A549 (cell line): ENCODE measurements at regions not wholly inside any gene's neighbourhood (a gene's known extent, or its start where the extent isn't known, plus 50 kb on each side); places are given as distances from the start of the nearest gene placed in this dataset.
"Not testable (repeated sequence)": the region's sequence is repeated elsewhere in the genome, so short reads cannot be mapped to it uniquely, and the experiment has no call there.

ENCODE experiments used
- ATAC-seq, 2 experiments: fragments of 200-7000 bp in 1 of 2; fragments of >200 bp in 1 of 2; cut with Nextera tagmentation in 1 of 2; cut with Tn5 transposase in 1 of 2; 3 replicates each; pipeline versions ENCODE4 v1.8.0 to v1.9.1; 2018 to 2020; ENCODE audit warnings: mild to moderate bottlenecking in 1 of 2, moderate library complexity in 1 of 2
- CTCF ChIA-PET: fragments of 300-600 bp; sonication (Branson Sonifier 250); formaldehyde crosslinking; extraction: SDS; loops from one replicate; lab custom pipeline; 2021; ENCODE audit warnings: antibody characterized with exemption, inconsistent platforms; lab: Yijun Ruan, JAX
- POLR2A ChIA-PET: fragments of 350-600 bp; formaldehyde crosslinking; extraction: SDS; loops from one replicate; lab custom pipeline; 2021; ENCODE audit warnings: antibody characterized with exemption, inconsistent platforms; lab: Yijun Ruan, JAX
- DNase-seq, 2 experiments: peaks; one replicate each; pipeline versions ENCODE4 v3.0.0 to v3.0.0-alpha.2; 2011 to 2016; ENCODE audit warnings: low read depth in 1 of 2, low spot score in 1 of 2
- FAIRE-seq: peaks from 2 replicates; lab custom pipeline; 2011; peaks lifted over from hg19 to GRCh38; lab: Jason Lieb, UNC
- H3K27ac ChIP-seq, 2 experiments: fragments of >200 bp; sonication (Bioruptor Twin); formaldehyde crosslinking; 3 replicates each; pipeline ENCODE4 v1.5.1; 2016 to 2017
- H3K4me1 ChIP-seq: fragments of >200 bp; sonication (Bioruptor Twin); formaldehyde crosslinking; 3 replicates; pipeline ENCODE4 v1.6.1; 2016
- H3K4me2 ChIP-seq: fragments of >200 bp; sonication (Bioruptor Twin); formaldehyde crosslinking; 3 replicates; pipeline ENCODE4 v1.6.1; 2016
- H3K4me3 ChIP-seq: fragments of >200 bp; sonication (Bioruptor Twin); formaldehyde crosslinking; 3 replicates; pipeline ENCODE4 v1.5.1; 2016
- H3K9me3 ChIP-seq: fragments of >200 bp; sonication (Bioruptor Twin); formaldehyde crosslinking; 3 replicates; pipeline ENCODE4 v1.6.1; 2016
- BHLHE40 ChIP-seq: IDR thresholded peaks from 2 replicates; pipeline ENCODE4 v1.6.1; 2012; ENCODE audit warnings: low read depth, low read length, inconsistent platforms
- CEBPB ChIP-seq, 2 experiments: fragments of >200 bp in 1 of 2; sonication (Bioruptor Twin) in 1 of 2; formaldehyde crosslinking in 1 of 2; IDR thresholded peaks; 2 replicates each; pipeline ENCODE4 v1.6.1; 2012 to 2016
- CHD4 ChIP-seq: fragments of 200-600 bp; sonication (generic); IDR thresholded peaks from 2 replicates; pipeline ENCODE4 v1.6.1; 2016; ENCODE audit warnings: antibody characterized with exemption, mild to moderate bottlenecking, borderline replicate concordance
- EHF ChIP-seq: fragments of 250-450 bp; sonication (Bioruptor Pico); IDR thresholded peaks from 2 replicates; pipeline ENCODE4 v1.5.0; 2020; ENCODE audit warnings: mild to moderate bottlenecking
- EHMT2 ChIP-seq: fragments of 200-600 bp; sonication (generic); IDR thresholded peaks from 2 replicates; pipeline ENCODE4 v1.6.1; 2016; ENCODE audit warnings: antibody characterized with exemption, low read depth, mild to moderate bottlenecking, moderate library complexity
- EP300 ChIP-seq, 2 experiments: fragments of >200 bp; sonication (Bioruptor Twin); formaldehyde crosslinking; IDR thresholded peaks; 2 replicates in 1 of 2; 3 replicates in 1 of 2; pipeline ENCODE4 v1.6.1; 2016 to 2017
- FOSB ChIP-seq: fragments of 250-450 bp; sonication (Bioruptor Pico); IDR thresholded peaks from 2 replicates; pipeline ENCODE4 v1.5.0; 2020; ENCODE audit warnings: mild to moderate bottlenecking, moderate library complexity
- FOSL2 ChIP-seq, 2 experiments: fragments of 450-650 bp in 1 of 2; fragments of >200 bp in 1 of 2; sonication (Bioruptor Twin) in 1 of 2; formaldehyde crosslinking; IDR thresholded peaks; 2 replicates each; pipeline versions ENCODE4 v1.5.0 to v1.6.1; 2016 to 2020; ENCODE audit warnings: mild to moderate bottlenecking in 1 of 2, moderate library complexity in 1 of 2
- GATA3 ChIP-seq: IDR thresholded peaks from 2 replicates; pipeline ENCODE4 v1.6.1; 2012; ENCODE audit warnings: borderline replicate concordance
- HDAC2 ChIP-seq: fragments of 200-600 bp; sonication (generic); IDR thresholded peaks from 2 replicates; pipeline ENCODE4 v1.6.1; 2016
- HOXB13 ChIP-seq: fragments of 250-450 bp; sonication (Bioruptor Pico); IDR thresholded peaks from 2 replicates; pipeline ENCODE4 v1.5.0; 2020; ENCODE audit warnings: low read depth, mild to moderate bottlenecking, moderate library complexity
- JUN ChIP-seq, 2 experiments: fragments of >200 bp; sonication (Bioruptor Twin); formaldehyde crosslinking; IDR thresholded peaks; 2 replicates in 1 of 2; 3 replicates in 1 of 2; pipeline ENCODE4 v1.6.1; 2016 to 2017
- JUNB ChIP-seq: fragments of >200 bp; sonication (Bioruptor Twin); formaldehyde crosslinking; IDR thresholded peaks from 2 replicates; pipeline ENCODE4 v1.6.1; 2016
- MAFK ChIP-seq: fragments of 450-650 bp; IDR thresholded peaks from 2 replicates; pipeline ENCODE4 v1.6.1; 2014; ENCODE audit not compliant: partially characterized antibody
- NPAS2 ChIP-seq: fragments of 250-450 bp; sonication (Bioruptor Pico); IDR thresholded peaks from 2 replicates; pipeline ENCODE4 v1.8.0; 2022; ENCODE audit warnings: mild to moderate bottlenecking, moderate library complexity, borderline replicate concordance
- PHF8 ChIP-seq: fragments of 200-600 bp; sonication (generic); IDR thresholded peaks from 2 replicates; pipeline ENCODE4 v1.6.1; 2016; ENCODE audit warnings: low read depth, mild to moderate bottlenecking, antibody characterized with exemption, moderate library complexity, borderline replicate concordance
- POLR2A ChIP-seq: IDR thresholded peaks from 2 replicates; pipeline ENCODE4 v1.6.1; 2012; ENCODE audit warnings: mild to moderate bottlenecking, low read length
- RAD21 ChIP-seq, 2 experiments: fragments of >200 bp in 1 of 2; sonication (Bioruptor Twin) in 1 of 2; formaldehyde crosslinking in 1 of 2; IDR thresholded peaks in 1 of 2; conservative IDR thresholded peaks in 1 of 2; 2 replicates in 1 of 2; 3 replicates in 1 of 2; pipeline ENCODE4 v1.6.1; 2012 to 2018; ENCODE audit warnings: inconsistent platforms in 1 of 2
- SMC3 ChIP-seq: fragments of >200 bp; sonication (Bioruptor Twin); formaldehyde crosslinking; IDR thresholded peaks from 3 replicates; pipeline ENCODE4 v1.6.1; 2018; ENCODE audit warnings: inconsistent platforms
- SREBF2 ChIP-seq: fragments of 450-650 bp; IDR thresholded peaks from 2 replicates; pipeline ENCODE4 v1.6.1; 2014; ENCODE audit warnings: mild to moderate bottlenecking, moderate library complexity
- TP53 ChIP-seq: fragments of 250-450 bp; sonication (Bioruptor Pico); IDR thresholded peaks from 2 replicates; pipeline ENCODE4 v1.5.0; 2021; ENCODE audit warnings: mild to moderate bottlenecking, moderate library complexity
- ZC3H11A ChIP-seq: fragments of 450-650 bp; IDR thresholded peaks from 2 replicates; pipeline ENCODE4 v1.6.1; 2014; ENCODE audit warnings: antibody characterized with exemption, mild to moderate bottlenecking
- ZNF302 ChIP-seq: fragments of 250-450 bp; sonication (Bioruptor Pico); IDR thresholded peaks from 2 replicates; pipeline ENCODE4 v1.9.0; 2021; ENCODE audit warnings: inconsistent platforms, mild to moderate bottlenecking, moderate library complexity
- WGBS: methylation state at CpG from one replicate; pipeline ENCODE4 v1.1.6; 2017; ENCODE audit errors: missing lambda C conversion rate; 5-methylcytosine and 5-hydroxymethylcytosine counted together
- TF ChIP-seq, protein P1 (sequence below): fragments of >200 bp; sonication (Bioruptor Twin); formaldehyde crosslinking; IDR thresholded peaks from 3 replicates; pipeline ENCODE4 v1.5.1; 2016
- TF ChIP-seq, protein P2 (sequence below): IDR thresholded peaks from 2 replicates; pipeline ENCODE4 v1.6.1; 2012
- TF ChIP-seq, protein P3 (sequence below): IDR thresholded peaks from 2 replicates; pipeline ENCODE4 v1.6.1; 2012; ENCODE audit warnings: low read depth, borderline replicate concordance
- TF ChIP-seq, protein P4 (sequence below): fragments of 150-350 bp; IDR thresholded peaks from 2 replicates; pipeline ENCODE4 v1.6.1; 2014; ENCODE audit warnings: low read depth, mild to moderate bottlenecking, low read length
- TF ChIP-seq, protein P5 (sequence below): fragments of >200 bp; sonication (Bioruptor Twin); formaldehyde crosslinking; IDR thresholded peaks from 3 replicates; pipeline ENCODE4 v1.6.1; 2016

DNA sequence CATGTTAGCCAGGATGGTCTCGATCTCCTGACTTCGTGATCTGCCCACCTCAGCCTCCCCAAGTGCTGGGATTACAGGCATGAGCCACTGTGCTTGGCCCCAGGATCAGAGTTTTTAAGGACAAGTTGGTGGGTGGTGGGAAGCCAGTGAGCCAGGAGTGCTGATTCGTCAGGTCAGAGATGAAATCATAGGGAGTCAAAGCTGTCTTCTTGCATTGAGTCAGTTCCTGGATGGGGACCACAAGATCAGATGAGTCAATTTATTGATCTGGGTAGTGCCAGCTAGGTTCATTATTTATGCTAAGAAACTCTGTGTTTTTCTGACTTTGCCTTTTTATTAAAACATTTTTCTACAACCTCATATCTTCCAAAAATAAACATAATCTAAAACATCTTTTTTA lies 423.8 kb downstream of the ARL4A start:
- peaks cover 14% of the 10 kb centered on the region; the same call in 2 of the 3 replicates for H3K4me1 ChIP-seq
- TF ChIP-seq EHMT2 (no peak), HDAC2 (no peak), PHF8 (no peak), CEBPB (IDR thresholded peaks at IDR 0.05) (no peak), RAD21 (conservative IDR thresholded peaks at IDR 0.05 in 1 of 2, IDR thresholded peaks at IDR 0.05 in 1 of 2) (no peak), CHD4 (no peak), HOXB13 (CRISPR knock-in tag) (no peak), BHLHE40 (no peak)
- CTCF ChIA-PET = interaction anchor here (6.1 kb wide), 1 partner anchor 424 kb away, joined by 38 read pairs; the partner anchor contains the start of gene ARL4A
- no peak overlapping the region for H3K4me2 ChIP-seq
- H3K9me3 ChIP-seq = peaks cover 8% of the 10 kb centered on the region; the same call in 1 of the 3 replicates
- FAIRE-seq = no peak
- no peak for DNase-seq
- no peak for ATAC-seq
- no peak overlapping the region for H3K27ac ChIP-seq
- 76% methylated on average over 3 of the region's 3 CpGs for WGBS
- POLR2A ChIA-PET = no interaction called here
- H3K4me3 ChIP-seq = no peak overlapping the region

DNA sequence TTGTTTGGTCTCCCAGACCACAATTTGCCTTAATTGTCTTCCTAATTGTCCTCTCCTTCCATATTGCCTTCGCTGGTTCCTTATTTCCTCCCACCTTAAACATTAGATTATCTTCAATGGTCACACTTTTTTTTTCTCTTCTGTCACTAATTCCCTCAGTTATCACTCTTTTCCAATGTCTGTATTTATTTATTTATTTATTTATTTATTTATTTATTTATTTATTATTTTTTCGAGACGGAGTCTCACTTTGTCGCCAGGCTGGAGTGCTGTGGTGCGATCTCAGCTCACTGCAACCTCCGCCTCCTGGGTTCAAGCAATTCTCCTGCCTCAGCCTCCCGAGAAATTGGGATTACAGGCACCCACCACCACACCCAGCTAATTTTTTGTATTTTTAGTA lies 426.8 kb downstream of the ARL4A start:
- not testable (repeated sequence) for FAIRE-seq

DNA sequence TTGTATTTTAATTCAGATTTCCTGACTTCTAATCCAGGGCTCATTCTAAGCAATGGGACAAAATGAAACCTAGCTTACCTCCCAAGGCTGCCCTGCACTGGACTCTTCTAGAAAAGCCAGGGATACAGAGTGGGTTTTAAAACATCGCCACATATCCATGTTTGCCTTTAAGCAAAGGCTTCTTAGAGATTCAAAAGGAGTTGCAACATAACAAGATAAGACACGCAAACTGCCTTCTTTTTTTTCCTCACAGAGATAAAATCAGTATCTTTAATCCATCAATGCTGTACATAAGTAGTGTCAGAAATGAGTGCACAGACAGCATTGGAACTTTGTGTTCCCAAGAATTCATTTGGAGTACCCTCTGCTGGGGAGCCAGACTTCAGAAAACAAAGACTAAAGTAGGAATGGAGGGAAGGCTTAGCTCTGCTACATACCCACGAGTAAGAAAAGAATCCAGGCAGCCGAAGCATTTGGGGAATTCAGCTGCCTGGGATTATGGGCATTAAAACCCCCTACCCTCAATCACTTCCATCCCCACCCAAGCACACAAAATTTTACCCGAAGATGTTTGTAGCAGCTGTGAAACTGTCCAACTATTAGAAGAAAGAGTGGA lies 427.8 kb downstream of the ARL4A start:
- H3K9me3 ChIP-seq = peaks cover 5% of the 10 kb centered on the region; the same call in 1 of the 3 replicates
- 68% methylated on average over 5 of the region's 5 CpGs for whole genome bisulfite sequencing
- peak overlapping the region; percentile 30; the same call in 2 of the 3 replicates for H3K4me2 ChIP-seq
- ChIA-PET POLR2A (interaction anchor here (1.3 to 2.7 kb wide), 2 partner anchors 399 to 428 kb away, joined by 3 to 15 read pairs; partner anchors contain the start of gene ARL4A), CTCF (interaction anchor here (0.7 to 5.4 kb wide), 7 partner anchors 9 to 476 kb away, joined by 3 to 80 read pairs (median 4); partner anchors contain the start of gene ARL4A)
- DNase-seq (peak in 1 of 2 experiments; percentile 10), FAIRE-seq (no peak), ATAC-seq (peak in 1 of 2 experiments; percentile 54; a peak in 3 of 6 replicates)
- H3K4me3 ChIP-seq = no peak overlapping the region
- peaks cover 20% of the 10 kb centered on the region; the same call in 2 of the 3 replicates for H3K4me1 ChIP-seq
- peak overlapping the region; percentile 46 to 67; a peak in 4 of 6 replicates for H3K27ac ChIP-seq
- 0 out of 2 replicates have a peak, but pooled peaks have one; percentile 37 for TF ChIP-seq GATA3
- TF ChIP-seq, protein P1, sequence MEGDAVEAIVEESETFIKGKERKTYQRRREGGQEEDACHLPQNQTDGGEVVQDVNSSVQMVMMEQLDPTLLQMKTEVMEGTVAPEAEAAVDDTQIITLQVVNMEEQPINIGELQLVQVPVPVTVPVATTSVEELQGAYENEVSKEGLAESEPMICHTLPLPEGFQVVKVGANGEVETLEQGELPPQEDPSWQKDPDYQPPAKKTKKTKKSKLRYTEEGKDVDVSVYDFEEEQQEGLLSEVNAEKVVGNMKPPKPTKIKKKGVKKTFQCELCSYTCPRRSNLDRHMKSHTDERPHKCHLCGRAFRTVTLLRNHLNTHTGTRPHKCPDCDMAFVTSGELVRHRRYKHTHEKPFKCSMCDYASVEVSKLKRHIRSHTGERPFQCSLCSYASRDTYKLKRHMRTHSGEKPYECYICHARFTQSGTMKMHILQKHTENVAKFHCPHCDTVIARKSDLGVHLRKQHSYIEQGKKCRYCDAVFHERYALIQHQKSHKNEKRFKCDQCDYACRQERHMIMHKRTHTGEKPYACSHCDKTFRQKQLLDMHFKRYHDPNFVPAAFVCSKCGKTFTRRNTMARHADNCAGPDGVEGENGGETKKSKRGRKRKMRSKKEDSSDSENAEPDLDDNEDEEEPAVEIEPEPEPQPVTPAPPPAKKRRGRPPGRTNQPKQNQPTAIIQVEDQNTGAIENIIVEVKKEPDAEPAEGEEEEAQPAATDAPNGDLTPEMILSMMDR = peak; percentile 17; the same call in 1 of the 3 replicates
- TF ChIP-seq FOSB (CRISPR knock-in tag) = no peak
- no peak for TF ChIP-seq FOSL2 (IDR thresholded peaks at IDR 0.05)
- TF ChIP-seq FOSL2 (CRISPR knock-in tag; IDR thresholded peaks at IDR 0.05) = no peak
- TF ChIP-seq RAD21 (conservative IDR thresholded peaks at IDR 0.05 in 1 of 2, IDR thresholded peaks at IDR 0.05 in 1 of 2) = peak; percentile 9 to 21; a peak in 1 of 5 replicates
- TF ChIP-seq ZNF302 (CRISPR knock-in tag) = no peak
- 0 out of 3 replicates have a peak, but pooled peaks have one; percentile 19 for TF ChIP-seq SMC3
- TF ChIP-seq, protein P2, sequence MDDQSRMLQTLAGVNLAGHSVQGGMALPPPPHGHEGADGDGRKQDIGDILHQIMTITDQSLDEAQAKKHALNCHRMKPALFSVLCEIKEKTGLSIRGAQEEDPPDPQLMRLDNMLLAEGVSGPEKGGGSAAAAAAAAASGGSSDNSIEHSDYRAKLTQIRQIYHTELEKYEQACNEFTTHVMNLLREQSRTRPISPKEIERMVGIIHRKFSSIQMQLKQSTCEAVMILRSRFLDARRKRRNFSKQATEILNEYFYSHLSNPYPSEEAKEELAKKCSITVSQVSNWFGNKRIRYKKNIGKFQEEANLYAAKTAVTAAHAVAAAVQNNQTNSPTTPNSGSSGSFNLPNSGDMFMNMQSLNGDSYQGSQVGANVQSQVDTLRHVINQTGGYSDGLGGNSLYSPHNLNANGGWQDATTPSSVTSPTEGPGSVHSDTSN = no peak
- TF ChIP-seq, protein P3, sequence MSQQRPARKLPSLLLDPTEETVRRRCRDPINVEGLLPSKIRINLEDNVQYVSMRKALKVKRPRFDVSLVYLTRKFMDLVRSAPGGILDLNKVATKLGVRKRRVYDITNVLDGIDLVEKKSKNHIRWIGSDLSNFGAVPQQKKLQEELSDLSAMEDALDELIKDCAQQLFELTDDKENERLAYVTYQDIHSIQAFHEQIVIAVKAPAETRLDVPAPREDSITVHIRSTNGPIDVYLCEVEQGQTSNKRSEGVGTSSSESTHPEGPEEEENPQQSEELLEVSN = no peak
- no peak for TF ChIP-seq TP53 (CRISPR knock-in tag)
- no peak for TF ChIP-seq MAFK
- TF ChIP-seq EP300 (IDR thresholded peaks at IDR 0.05) = no peak
- TF ChIP-seq, protein P4, sequence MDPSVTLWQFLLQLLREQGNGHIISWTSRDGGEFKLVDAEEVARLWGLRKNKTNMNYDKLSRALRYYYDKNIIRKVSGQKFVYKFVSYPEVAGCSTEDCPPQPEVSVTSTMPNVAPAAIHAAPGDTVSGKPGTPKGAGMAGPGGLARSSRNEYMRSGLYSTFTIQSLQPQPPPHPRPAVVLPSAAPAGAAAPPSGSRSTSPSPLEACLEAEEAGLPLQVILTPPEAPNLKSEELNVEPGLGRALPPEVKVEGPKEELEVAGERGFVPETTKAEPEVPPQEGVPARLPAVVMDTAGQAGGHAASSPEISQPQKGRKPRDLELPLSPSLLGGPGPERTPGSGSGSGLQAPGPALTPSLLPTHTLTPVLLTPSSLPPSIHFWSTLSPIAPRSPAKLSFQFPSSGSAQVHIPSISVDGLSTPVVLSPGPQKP = no peak
- TF ChIP-seq JUN (IDR thresholded peaks at IDR 0.05) = no peak
- TF ChIP-seq, protein P5, sequence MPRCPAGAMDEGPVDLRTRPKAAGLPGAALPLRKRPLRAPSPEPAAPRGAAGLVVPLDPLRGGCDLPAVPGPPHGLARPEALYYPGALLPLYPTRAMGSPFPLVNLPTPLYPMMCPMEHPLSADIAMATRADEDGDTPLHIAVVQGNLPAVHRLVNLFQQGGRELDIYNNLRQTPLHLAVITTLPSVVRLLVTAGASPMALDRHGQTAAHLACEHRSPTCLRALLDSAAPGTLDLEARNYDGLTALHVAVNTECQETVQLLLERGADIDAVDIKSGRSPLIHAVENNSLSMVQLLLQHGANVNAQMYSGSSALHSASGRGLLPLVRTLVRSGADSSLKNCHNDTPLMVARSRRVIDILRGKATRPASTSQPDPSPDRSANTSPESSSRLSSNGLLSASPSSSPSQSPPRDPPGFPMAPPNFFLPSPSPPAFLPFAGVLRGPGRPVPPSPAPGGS = no peak
- TF ChIP-seq NPAS2 (CRISPR knock-in tag) = no peak
- TF ChIP-seq POLR2A = no peak
- no peak for TF ChIP-seq EHF (CRISPR knock-in tag)
- TF ChIP-seq SREBF2 = no peak
- no peak for TF ChIP-seq JUNB

More for the DNA sequence above, 426.8 kb downstream of the ARL4A start:
- H3K4me3 ChIP-seq, H3K9me3 ChIP-seq, DNase-seq, H3K27ac ChIP-seq, POLR2A ChIA-PET, ATAC-seq, H3K4me2 ChIP-seq: not testable (repeated sequence)
- peak; percentile 67 for TF ChIP-seq ZC3H11A
- 89% methylated on average over 7 of the region's 7 CpGs for WGBS
- CTCF ChIA-PET = interaction anchor here (0.6 to 5.4 kb wide), 6 partner anchors 8 to 475 kb away, joined by 3 to 80 read pairs (median 4); partner anchors contain the start of gene ARL4A
- H3K4me1 ChIP-seq = peaks cover 20% of the 10 kb centered on the region; the same call in 2 of the 3 replicates
